Mucosa of rectum (tissue), 2 donors: ENCODE measurements at regions not wholly inside any gene's neighbourhood (a gene's known extent, or its start where the extent isn't known, plus 50 kb on each side); places are given as distances from the start of the nearest gene placed in this dataset.

ENCODE experiments used
- H3K27ac ChIP-seq, 2 donors: one replicate each; pipeline ENCODE4 v1.7.0; 2013; ENCODE audit warnings: inconsistent platforms in 2 of 2, low read depth in 2 of 2, low read length in 2 of 2
- H3K27me3 ChIP-seq, 2 donors: one replicate each; pipeline ENCODE4 v1.7.0; 2013; ENCODE audit warnings: low read length in 2 of 2; ENCODE audit not compliant: control insufficient read depth in 2 of 2, insufficient read depth in 2 of 2
- H3K36me3 ChIP-seq, 2 donors: one replicate each; pipeline ENCODE4 v1.7.0; 2013; ENCODE audit warnings: low read length in 2 of 2; ENCODE audit not compliant: control insufficient read depth in 2 of 2, insufficient read depth in 2 of 2
- H3K4me1 ChIP-seq, 2 donors: one replicate each; pipeline ENCODE4 v1.7.0; 2013; ENCODE audit warnings: low read length in 2 of 2, mild to moderate bottlenecking in 1 of 2; ENCODE audit not compliant: control insufficient read depth in 2 of 2, insufficient read depth in 2 of 2
- H3K4me3 ChIP-seq, 2 donors: one replicate each; pipeline ENCODE4 v1.7.0; 2013; ENCODE audit warnings: low read length in 2 of 2
- H3K9ac ChIP-seq, 2 donors: one replicate each; pipeline ENCODE4 v1.7.0; 2013; ENCODE audit warnings: low read length in 2 of 2, low read depth in 1 of 2, mild to moderate bottlenecking in 1 of 2
- H3K9me3 ChIP-seq, 2 donors: one replicate each; pipeline ENCODE4 v1.7.0; 2013; ENCODE audit warnings: low read length in 2 of 2; ENCODE audit not compliant: control insufficient read depth in 2 of 2
- donor health status: healthy.
- donor health status: Normal muscosa, but diverticular disease.

DNA sequence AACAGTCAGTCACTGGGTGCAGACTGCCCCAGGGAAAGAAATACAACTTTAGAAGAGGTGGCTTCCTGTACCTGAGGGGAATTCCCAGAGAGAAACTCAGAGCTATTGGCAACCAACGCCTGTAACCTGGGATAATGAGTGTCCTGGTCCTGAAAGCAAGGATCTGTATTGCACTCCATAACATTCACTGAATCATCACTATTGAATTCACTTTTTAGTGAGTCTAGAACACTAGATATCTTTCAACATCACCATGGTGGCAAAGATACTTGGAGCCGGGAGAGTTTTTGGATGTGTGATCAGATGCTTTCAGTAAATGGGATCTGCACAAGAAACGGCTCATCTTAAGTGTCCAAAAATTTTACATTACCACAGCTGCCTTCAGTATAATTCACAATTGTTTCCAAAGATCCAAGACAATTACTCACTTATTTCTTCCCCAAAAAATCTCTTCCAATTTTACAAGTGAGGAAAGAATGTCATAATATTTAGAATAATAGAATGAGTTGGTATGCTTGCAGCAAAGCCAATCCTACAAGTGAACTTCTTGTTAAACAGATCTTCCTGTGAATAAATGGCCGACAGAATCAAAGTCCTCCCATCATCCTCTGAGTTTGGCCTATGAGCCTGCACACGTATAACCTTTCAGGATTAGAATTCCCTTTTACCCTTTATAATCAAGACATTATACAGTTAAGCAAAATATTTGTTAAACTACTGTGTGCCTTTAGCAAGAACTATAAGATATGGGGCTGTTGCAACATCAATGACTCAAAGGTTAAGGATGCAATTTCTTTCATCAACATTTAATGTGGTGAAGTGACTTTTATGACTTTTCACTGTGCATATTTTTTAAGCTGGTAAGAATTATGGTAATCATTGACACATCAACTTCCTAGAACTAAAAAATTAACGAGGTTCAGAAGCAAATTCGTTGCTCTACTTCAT is 243.3 kb upstream of the COL8A1 start:
- Histone ChIP-seq H3K9ac (no peak overlapping the region), H3K36me3 (no peaks in the 10 kb centered on the region), H3K27me3 (no peaks in the 10 kb centered on the region), H3K4me1 (no peaks in the 10 kb centered on the region), H3K4me3 (no peak overlapping the region), H3K9me3 (no peaks in the 10 kb centered on the region), H3K27ac (no peak overlapping the region)

DNA sequence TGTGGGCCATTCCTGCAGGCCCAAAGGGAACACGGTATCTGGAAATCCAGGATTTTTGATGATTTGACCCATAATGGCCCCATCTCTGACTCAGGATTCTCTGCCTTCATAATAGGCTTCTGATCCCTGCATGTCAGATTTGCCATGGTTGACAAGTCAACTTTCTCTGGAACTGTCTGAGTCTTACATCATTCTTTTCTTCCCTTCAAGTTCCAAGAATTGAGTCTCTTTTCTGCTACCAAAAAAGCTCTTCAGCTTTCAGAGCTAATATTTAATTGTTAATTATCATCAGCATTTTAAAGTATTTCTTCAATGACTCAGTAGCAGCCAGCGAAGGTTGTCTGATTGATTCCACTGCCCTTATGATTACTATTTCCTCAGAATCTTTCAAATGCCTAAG is 244.4 kb upstream of the COL8A1 start:
- H3K27me3 ChIP-seq, result no peaks in the 10 kb centered on the region
- H3K9ac ChIP-seq, result no peak overlapping the region
- H3K9me3 ChIP-seq, result no peaks in the 10 kb centered on the region
- no peaks in the 10 kb centered on the region for H3K4me1 ChIP-seq
- H3K27ac ChIP-seq, result no peak overlapping the region
- no peak overlapping the region for H3K4me3 ChIP-seq
- no peaks in the 10 kb centered on the region for H3K36me3 ChIP-seq

DNA sequence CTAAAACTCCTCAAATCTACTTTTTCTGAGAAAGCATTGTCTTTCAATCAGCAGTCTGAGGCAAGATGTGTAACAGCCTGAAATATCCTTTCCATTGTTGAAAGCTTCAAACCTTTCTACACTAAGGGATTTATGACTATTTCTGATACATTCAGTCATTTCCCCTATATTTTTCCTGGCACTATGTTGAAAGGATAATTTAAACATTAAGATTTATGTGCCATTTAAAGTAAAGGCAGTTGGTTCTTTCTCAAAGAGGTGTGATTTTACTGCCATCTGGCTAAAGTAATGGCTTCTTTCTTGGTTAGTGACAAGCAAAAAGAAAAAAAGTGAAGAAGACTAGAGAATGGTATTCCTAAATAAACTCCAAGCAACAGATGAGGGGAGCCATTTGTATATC is 249.6 kb upstream of the COL8A1 start:
- no peak overlapping the region for H3K27ac ChIP-seq
- H3K4me3 ChIP-seq, result no peak overlapping the region
- no peaks in the 10 kb centered on the region for H3K36me3 ChIP-seq
- no peaks in the 10 kb centered on the region for H3K4me1 ChIP-seq
- H3K27me3 ChIP-seq, result no peaks in the 10 kb centered on the region
- H3K9ac ChIP-seq, result no peak overlapping the region
- H3K9me3 ChIP-seq, result no peaks in the 10 kb centered on the region

DNA sequence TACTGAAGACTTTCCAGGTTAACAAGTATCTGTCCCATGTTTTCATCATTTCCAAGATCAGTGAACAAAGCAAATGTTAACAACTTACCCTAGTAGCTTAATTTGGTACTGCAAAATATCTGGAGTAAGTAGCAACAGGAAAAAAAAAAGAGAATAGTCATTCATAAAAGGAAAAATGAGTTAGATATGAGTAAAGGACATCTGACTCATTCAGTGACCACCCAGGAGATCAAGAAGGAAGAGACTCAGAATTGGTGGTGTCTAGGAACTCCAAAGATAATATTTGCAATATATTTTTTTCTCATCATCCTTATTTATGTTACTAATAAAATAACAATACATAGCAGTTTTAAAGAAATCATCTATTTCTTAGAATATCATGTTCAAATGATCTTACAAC is 253.8 kb upstream of the COL8A1 start:
- Histone ChIP-seq H3K4me1 (no peaks in the 10 kb centered on the region), H3K27ac (no peak overlapping the region), H3K9ac (no peak overlapping the region), H3K27me3 (no peaks in the 10 kb centered on the region), H3K9me3 (no peaks in the 10 kb centered on the region), H3K36me3 (no peaks in the 10 kb centered on the region), H3K4me3 (no peak overlapping the region)

DNA sequence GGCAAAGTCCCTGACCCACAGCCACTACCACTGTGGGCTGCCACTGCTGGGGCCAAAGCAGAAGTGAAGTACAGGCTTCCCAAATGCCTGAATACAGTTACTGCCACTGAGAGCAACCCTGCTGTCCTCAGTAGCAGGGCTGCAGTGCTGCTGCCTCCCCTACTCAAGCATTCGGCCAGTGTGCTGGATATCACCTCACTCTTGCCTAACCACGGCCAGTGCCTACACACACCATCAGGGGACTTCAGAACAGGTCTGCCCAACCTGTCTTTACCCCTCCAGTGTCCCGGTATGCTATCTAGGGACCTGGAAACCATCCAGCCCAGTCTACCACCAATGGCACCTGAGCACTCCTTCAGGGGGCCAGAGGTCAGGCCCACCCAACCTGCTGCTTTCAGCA is 261.5 kb upstream of the COL8A1 start:
- no peak overlapping the region for H3K9ac ChIP-seq
- H3K4me3 ChIP-seq, result no peak overlapping the region
- H3K27ac ChIP-seq, result no peak overlapping the region
- H3K9me3 ChIP-seq, result no peaks in the 10 kb centered on the region
- H3K4me1 ChIP-seq, result no peaks in the 10 kb centered on the region
- no peaks in the 10 kb centered on the region for H3K36me3 ChIP-seq
- H3K27me3 ChIP-seq, result no peaks in the 10 kb centered on the region

DNA sequence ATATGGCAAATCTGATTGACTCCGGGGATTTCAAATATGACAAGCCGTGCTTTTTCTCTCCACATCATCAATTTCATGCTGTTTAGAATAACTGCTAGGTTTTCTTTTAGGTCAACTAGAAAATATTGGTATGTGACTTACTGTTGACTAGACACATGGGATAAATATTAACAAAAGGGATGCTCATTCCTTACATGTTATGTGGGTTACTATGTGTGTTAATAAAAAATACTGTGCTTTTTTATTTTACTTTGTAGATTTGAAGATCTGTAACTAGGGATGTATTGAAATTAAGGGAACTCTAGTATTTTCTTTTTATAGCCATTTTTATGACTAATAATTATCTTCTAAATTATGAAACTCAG is 264.6 kb upstream of the COL8A1 start:
- no peak overlapping the region for H3K27ac ChIP-seq
- H3K9me3 ChIP-seq, result no peaks in the 10 kb centered on the region
- no peaks in the 10 kb centered on the region for H3K36me3 ChIP-seq

DNA sequence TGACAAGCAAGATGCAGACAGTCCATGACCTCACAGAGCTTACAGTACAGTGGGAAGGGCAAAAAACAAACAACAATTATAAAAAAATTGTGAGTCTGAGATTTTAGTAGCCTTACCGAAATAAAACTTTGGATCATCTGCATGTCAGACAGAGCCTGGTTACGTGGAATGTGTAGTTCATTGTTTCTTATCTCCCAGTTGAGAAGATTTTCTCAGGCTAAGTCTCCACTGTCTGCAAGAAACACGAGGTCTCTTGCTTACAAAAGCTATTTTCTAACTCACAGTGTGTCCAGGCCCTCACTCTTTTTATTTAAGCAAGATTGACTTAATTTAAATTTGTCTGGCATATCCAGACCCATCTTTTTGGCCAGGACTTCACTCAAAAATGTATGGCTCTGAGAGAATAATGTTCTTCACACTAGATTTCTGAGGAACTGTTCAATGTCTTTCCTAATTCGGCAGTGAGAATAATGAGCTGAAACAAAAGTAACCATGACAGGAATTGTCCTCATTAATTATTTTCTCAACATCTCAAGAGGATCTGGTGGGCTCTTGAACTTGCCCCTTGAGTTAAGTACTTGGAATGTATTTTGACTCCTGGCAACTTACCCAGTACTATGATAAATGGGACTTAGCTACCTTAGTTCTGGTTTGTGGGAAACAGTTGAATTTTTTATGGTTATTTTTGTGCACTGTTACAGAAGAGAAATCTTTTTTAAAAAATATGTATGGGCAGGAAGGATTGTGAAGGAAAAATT is 265.1 kb upstream of the COL8A1 start:
- H3K4me1 ChIP-seq, result no peaks in the 10 kb centered on the region
- no peaks in the 10 kb centered on the region for H3K27me3 ChIP-seq
- H3K9me3 ChIP-seq, result no peaks in the 10 kb centered on the region
- H3K27ac ChIP-seq, result no peak overlapping the region
- no peak overlapping the region for H3K4me3 ChIP-seq
- H3K9ac ChIP-seq, result no peak overlapping the region
- no peaks in the 10 kb centered on the region for H3K36me3 ChIP-seq

More for the DNA sequence above, 264.6 kb upstream of the COL8A1 start:
- Histone ChIP-seq H3K4me3 (no peak overlapping the region), H3K9ac (no peak overlapping the region), H3K4me1 (no peaks in the 10 kb centered on the region), H3K27me3 (no peaks in the 10 kb centered on the region)

DNA sequence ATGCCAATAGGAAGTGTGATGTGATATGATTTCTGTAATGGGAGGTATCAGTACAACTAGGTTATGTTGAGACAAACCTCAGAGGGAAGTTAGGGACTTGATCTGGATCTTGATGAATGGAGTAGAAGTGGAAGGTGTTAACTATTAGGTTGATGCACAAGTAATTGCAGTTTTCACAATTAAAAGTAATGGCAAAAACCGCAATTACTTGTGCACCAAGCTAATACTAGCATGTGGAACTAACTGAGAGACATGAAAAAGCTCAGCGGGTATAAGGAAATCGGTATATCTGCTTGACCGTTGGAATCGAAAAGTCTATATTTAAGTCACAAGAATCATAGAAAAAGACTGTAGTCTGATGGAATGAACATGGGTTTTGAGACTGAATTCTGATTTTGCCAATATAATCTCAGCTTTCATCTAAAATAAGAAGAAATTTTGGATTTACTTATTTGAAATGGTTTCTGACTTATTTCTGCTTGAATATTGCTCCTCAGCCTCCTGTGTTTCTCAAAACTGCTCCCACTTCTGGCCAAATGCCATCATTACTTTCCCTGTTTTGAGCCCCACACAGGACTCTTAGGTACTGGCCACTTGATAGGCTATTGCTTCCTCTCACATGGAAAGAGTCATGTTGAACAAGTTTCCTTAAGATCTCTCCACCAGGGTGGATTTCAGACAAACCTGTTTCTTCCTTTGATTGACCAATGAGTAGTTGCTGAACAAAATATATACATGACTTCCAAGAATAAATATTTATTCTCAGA is 271.5 kb upstream of the COL8A1 start:
- Histone ChIP-seq H3K36me3 (no peaks in the 10 kb centered on the region), H3K9ac (no peak overlapping the region), H3K4me1 (no peaks in the 10 kb centered on the region), H3K4me3 (no peak overlapping the region), H3K9me3 (no peaks in the 10 kb centered on the region), H3K27ac (no peak overlapping the region), H3K27me3 (no peaks in the 10 kb centered on the region)

DNA sequence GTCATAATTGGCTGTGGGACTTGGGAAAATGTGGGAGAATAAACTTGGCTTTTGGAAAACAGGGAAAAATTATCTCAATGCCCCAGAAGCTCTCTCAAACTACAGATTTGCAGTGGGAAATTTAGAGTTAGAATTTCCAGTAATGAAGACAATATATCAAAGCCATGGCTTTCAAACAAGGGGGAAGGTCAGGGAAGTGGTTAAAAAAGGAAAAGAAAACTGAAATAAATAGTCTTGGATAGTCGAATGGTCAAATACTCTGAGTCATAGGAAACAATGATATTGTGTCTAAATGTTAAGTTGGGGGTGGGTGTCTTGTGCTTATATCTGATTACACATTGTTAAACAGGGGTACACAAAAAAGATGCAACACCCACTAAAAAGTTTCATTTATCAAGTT is 272.4 kb upstream of the COL8A1 start:
- no peaks in the 10 kb centered on the region for H3K36me3 ChIP-seq
- H3K27me3 ChIP-seq, result no peaks in the 10 kb centered on the region
- no peak overlapping the region for H3K4me3 ChIP-seq
- no peaks in the 10 kb centered on the region for H3K4me1 ChIP-seq
- H3K9ac ChIP-seq, result no peak overlapping the region
- no peak overlapping the region for H3K27ac ChIP-seq
- no peaks in the 10 kb centered on the region for H3K9me3 ChIP-seq

DNA sequence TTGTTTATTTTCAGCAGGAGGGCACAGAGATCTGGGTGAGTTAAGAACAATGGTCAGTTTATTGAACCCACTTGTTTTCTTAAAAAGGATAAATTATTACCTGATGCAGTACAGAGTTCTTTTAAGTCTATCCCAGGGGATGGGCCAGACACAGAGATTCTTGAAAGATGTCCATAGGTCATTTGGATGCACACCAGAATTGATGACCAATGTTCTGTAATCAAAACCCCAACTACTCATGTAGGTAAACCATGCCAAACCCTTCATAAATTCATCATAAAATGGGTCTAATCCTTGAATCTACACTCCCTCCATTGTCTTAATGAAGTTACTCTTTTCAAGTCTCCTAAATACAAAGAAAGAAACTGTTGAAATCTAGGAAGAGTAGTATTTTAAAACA is 273.0 kb upstream of the COL8A1 start:
- Histone ChIP-seq H3K27ac (no peak overlapping the region), H3K9ac (no peak overlapping the region), H3K36me3 (no peaks in the 10 kb centered on the region), H3K27me3 (no peaks in the 10 kb centered on the region), H3K4me3 (no peak overlapping the region), H3K9me3 (no peaks in the 10 kb centered on the region), H3K4me1 (no peaks in the 10 kb centered on the region)
